Activated CD4-positive, CD25-positive, alpha-beta regulatory T cell treated with anti-CD3 and anti-CD28 coated beads, Interleukin-2, amount 50 U/mL, for 24 hours (primary cell): ENCODE measurements at regions not wholly inside any gene's neighbourhood (a gene's known extent, or its start where the extent isn't known, plus 50 kb on each side); places are given as distances from the start of the nearest gene placed in this dataset.

Source experiments
- ATAC-seq, 2 donors: fragments of 150-1000 bp; cut with Tn5 transposase; one replicate each; pipeline ENCODE4 v1.10.0; 2021; ENCODE audit warnings: mild to moderate bottlenecking in 1 of 2, moderate library complexity in 1 of 2

DNA sequence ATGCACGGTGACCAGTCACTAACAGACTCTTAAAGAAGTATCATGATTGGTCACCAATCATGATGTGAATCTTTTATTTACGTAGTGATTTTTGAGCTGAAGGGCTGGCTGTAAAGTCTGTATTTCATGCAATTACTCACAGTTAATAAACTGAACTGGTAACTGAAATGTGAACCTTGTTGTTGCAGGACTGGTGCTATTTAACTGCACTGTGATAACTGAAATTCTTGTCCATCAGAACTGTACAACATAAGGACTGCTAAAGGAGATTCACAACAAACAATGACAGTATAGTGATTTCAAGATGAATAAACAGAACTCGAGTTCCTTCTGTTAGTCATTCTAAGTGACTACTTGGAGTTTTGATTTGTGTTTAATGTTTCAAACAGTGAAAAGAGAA lies 316.6 kb downstream of the TPBG start:
- no peak for ATAC-seq

GRCh38 chr6:82681119-82681714 lies 317.6 kb downstream of the TPBG start:
- ATAC-seq = no peak

DNA sequence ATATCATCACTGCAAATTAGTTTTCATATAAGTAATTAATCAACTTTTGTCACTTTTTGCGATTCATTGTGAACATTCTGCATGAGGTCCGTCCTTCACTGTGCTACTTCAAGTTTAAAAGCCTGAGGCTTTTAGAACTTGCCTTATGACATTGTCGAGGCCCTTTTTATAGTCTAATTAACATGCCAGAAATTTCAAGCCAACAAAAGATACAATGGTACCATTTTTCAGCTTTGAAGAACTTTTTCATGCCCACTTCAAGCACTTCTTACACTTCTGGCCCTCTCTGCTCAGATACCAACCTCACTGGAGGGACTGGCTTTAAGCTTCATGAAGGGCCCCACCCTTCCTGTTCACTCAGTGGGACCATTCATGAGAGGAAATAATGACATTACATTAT lies 323.1 kb downstream of the TPBG start:
- ATAC-seq = no peak

- no peak for ATAC-seq
Measured at GRCh38 chr6:82687855-82688254, 324.2 kb downstream of the TPBG start.

DNA sequence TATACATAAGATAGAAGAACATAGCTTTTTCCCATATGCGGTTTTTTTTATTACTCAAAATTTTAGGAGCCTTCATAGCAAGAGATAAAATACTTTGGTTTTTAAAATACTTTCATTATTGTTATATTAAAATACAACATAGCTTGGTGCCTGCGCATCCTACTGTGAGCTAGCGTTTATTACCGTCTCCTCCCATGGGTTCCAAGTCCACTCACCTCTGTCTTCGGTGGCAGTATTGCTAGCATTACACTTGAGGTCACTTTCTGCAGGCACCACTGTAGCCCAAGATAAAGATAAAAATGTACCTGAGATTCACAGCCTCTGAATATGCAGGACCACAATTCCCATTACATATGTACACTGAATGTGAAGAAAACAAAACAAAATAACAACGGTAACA lies 326.7 kb downstream of the TPBG start:
- no peak for ATAC-seq

DNA sequence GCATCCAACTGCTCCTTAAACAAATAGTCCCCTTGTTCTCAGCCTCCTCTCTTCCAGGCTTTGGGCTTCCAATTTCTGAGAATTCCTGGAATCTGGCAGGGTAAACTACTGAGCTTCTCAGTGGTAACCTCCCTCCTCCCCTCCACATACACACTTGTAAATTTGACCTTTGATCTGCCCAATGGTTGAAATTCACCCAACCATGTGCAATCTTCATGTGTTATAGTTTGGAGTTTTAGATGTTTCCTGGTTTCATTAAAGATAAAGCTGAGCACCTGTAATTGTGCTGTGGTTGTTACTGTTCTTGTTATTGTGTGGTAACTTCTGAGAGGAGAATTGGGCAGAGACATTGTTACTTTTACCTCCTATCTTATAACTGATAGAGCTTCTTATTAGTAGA lies 328.4 kb downstream of the TPBG start:
- no peak for ATAC-seq

GRCh38 chr6:82693094-82693493 lies 329.5 kb downstream of the TPBG start:
- no peak for ATAC-seq

DNA sequence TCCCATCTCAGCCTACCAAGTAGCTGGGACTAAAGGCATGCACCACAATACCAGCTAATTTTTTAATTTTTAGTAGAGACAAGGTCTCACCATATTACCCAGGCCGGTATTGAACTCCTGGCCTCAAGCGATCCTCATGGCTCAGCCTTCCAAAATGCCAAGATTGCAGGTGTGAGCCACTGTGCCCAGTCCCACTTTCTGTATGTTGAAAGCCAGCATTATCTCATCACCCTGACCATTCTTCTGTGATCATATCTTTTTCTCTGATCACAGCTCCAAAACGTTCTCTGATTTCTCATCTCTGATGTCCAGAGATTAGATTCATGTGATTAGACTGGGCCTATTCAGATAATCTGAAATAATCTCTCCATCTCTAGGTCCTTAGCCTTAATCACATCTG lies 337.7 kb downstream of the TPBG start:
- no peak for ATAC-seq

DNA sequence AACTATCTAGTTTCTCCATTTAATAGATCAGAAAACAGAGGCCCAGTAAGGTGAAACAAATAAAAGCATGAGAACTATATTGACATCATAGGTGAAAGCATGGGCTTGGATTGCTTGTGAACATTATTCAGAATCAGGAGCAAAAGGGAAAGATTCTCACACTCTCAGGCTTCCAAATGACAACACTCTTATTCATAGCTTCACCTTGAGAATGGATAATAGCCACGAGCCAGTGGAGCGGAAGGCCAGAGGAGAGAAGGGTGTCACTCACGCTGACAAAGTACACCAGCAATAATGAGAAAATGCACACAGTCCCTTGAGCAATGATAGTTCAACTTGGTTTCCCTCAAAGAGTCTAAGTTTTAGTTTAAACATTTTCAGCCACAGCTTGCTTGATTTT lies 339.0 kb downstream of the TPBG start:
- ATAC-seq = no peak

GRCh38 chr6:82703230-82703629 lies 339.6 kb downstream of the TPBG start:
- no peak for ATAC-seq

GRCh38 chr6:82704045-82704444 lies 340.4 kb downstream of the TPBG start:
- no peak for ATAC-seq

GRCh38 chr6:82705579-82705978 lies 342.0 kb downstream of the TPBG start:
- no peak for ATAC-seq

DNA sequence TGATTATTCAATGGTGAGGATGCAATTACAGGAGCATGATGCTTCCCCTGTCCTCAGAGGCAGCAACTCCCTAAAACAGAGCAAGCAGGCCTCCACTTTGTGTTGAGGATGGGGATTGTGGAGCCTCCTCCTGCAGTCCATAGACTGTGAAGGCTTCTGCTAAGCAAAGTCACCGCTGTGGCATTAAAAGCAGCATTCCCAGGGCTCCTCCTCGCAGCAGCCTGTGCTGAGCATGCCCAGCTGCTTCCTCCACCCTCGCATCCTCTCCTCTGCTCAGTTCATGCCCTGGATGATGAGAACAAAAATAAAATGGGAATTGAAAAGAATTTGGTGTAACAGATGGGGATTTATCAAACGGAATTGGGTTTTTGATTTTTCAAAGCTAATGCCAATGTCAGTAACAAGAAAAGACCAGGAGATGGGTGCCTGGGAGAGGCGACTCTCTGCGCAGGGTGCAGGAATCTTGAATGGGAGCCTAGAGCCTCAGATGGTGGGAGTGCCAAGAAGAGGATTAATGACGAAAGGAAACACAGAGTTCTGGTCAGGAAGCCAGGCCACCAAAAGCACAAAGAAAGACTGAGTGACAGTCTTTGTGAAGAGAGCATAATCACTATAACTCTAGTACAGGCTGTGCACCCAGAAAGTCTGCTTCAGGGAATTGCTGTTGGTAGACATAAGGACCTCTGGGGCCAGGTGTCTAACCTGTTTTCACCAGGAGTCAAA lies 347.6 kb downstream of the TPBG start:
- no peak for ATAC-seq

DNA sequence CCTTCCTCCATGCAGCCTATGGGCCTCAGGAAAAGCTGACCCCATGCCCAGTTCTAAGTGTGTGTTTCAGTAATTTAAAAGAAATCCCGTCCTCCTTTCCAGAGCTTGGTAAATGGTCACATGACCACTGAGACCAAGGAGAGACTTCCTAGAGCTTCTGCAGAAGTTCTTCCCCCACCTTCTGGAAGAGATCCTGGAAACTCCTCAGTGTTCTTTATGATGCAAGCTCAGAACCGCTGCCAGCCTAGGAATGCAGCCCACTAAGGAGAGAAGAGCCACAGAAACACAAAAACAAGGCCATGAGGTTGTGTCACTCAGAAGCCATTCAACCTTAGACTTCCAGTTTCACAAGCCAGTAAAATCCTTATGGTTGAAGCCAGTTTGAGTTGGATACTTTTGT lies 348.4 kb downstream of the TPBG start:
- no peak for ATAC-seq

- ATAC-seq = no peak
Measured at GRCh38 chr6:82712389-82712788, 348.8 kb downstream of the TPBG start.

- ATAC-seq = no peak
Measured at GRCh38 chr6:82712826-82713225, 349.2 kb downstream of the TPBG start.

- no peak for ATAC-seq
Measured at GRCh38 chr6:82720992-82721391, 344.6 kb downstream of the UBE3D start.

GRCh38 chr6:82735790-82736189 lies 329.9 kb downstream of the UBE3D start:
- no peak for ATAC-seq

GRCh38 chr6:82737965-82738364 lies 327.7 kb downstream of the UBE3D start:
- no peak for ATAC-seq

DNA sequence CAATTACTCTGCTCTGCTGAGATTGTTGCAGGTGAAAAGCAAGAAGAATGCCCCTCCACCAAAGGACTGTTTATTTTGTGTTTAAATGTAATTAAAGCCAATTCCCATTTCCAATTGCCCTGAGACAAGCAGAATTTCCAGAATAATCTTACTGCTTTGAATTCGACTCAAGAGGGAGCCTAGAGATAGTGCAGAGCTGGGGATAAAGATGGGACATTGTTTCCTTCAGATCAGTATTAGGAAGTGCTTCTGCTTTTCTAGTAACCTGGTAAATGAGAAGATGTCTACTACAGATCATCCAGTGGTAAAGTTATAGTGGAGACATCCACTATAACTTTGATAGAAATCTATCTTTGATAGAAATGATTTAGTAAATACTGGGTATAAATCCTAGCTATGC lies 326.9 kb downstream of the UBE3D start:
- ATAC-seq = no peak

DNA sequence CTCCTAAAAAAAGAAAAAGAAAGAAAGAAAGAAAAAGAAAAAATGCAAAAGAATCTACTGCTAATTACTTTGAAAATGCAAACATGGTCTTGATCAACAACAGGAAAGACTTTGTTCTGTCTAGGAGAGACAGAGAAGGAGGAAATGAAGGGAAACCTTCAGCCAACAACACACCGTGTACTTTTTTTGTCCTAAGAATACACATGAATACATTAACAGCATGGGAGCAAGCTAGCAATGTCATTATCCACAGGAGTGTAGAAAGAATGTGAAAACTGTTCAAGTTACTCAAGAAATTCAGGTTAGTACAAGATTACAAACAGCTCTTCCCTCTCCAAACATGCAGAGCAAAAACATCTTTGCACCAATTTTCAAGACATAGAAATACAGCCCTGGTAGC lies 326.3 kb downstream of the UBE3D start:
- no peak for ATAC-seq

DNA sequence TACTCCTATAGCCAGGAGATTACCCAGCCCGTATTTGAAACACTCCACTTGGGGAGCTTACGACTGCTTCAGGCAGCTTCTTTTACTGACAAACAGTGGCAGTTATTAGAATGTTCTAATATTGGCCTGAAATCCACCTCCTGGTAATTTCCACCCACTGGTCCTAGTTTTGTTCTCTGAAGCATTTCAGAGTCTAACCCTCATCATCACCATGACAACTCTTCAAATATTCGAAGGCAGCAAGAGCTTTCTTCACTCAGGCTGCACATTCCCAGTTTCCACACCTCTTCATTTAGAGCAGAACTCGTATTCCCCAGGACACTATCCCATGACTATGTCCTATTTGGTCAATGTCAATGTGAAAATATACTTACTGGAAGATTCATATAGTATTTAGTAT lies 325.6 kb downstream of the UBE3D start:
- ATAC-seq = no peak

- no peak for ATAC-seq
Measured at GRCh38 chr6:82741325-82741995, 324.2 kb downstream of the UBE3D start.

GRCh38 chr6:82741996-82742385 lies 323.6 kb downstream of the UBE3D start:
- no peak for ATAC-seq
